ENCODE measurements at regions not wholly inside any gene's neighbourhood (a gene's known extent, or its start where the extent isn't known, plus 50 kb on each side); places are given as distances from the start of the nearest gene placed in this dataset.

DNA sequence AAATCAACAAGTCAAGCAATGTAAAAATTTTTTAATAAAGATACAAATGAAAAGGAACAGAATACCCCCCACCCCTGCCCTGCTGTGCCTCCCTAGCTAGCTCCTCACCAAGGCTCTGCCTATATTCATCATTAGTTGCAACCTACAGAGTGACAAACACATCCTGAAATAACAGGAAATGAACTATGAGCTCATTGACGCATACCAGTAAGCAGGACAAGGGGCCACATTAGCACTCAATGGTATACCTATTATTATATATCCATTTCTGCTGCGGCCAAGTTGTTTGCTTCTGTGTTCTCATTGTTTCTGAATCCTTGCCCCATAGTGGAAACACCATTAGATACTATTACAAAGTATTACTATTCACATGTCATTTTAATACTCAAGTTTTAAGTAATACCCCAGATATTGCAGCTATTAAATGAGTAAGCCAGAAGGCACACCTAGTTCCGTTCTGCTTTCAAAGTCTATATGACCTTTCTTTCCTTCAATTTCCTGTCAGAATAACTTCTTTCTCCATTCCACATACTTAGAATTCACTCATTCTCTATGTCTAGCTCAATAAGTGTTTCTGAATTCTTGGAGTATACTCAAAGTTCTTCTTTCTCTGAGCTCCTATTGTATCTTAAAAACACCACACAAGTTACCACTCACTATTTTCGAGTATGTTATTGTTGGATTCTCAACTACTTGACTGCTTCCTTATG, 1214.9 kb downstream of the PLA2G4A start:
- no peaks in the 10 kb centered on the region for H3K36me3 ChIP-seq (ENCODE audit: control insufficient read depth in 4 of 4, insufficient read depth in 4 of 4, low read length in 4 of 4)
- no peak overlapping the region for H3K9ac ChIP-seq (ENCODE audit: insufficient read depth in 1 of 2, low read length in 2 of 2)
- no peaks in the 10 kb centered on the region for H3K27me3 ChIP-seq (ENCODE audit: control insufficient read depth in 3 of 3, insufficient read depth in 3 of 3, low read length in 2 of 3)
- no peaks in the 10 kb centered on the region for H3K4me1 ChIP-seq (ENCODE audit: control insufficient read depth in 5 of 5, insufficient read depth in 5 of 5, low read length in 5 of 5)
- DNase-seq, result no peak
- no peaks in the 10 kb centered on the region for H3K9me3 ChIP-seq (ENCODE audit: control insufficient read depth in 4 of 4, insufficient read depth in 3 of 4, low read length in 3 of 4)
- TF ChIP-seq, protein P1, sequence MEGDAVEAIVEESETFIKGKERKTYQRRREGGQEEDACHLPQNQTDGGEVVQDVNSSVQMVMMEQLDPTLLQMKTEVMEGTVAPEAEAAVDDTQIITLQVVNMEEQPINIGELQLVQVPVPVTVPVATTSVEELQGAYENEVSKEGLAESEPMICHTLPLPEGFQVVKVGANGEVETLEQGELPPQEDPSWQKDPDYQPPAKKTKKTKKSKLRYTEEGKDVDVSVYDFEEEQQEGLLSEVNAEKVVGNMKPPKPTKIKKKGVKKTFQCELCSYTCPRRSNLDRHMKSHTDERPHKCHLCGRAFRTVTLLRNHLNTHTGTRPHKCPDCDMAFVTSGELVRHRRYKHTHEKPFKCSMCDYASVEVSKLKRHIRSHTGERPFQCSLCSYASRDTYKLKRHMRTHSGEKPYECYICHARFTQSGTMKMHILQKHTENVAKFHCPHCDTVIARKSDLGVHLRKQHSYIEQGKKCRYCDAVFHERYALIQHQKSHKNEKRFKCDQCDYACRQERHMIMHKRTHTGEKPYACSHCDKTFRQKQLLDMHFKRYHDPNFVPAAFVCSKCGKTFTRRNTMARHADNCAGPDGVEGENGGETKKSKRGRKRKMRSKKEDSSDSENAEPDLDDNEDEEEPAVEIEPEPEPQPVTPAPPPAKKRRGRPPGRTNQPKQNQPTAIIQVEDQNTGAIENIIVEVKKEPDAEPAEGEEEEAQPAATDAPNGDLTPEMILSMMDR (IDR thresholded peaks at IDR 0.05; ENCODE audit: control extremely low read depth, extremely low read depth), result no peak
- no peak for ATAC-seq (ENCODE audit: insufficient read depth, low FRiP score)
- H3K27ac ChIP-seq (ENCODE audit: low read depth in 1 of 2, low read length in 1 of 2), result no peak overlapping the region
- no peak overlapping the region for H3K4me3 ChIP-seq
- 70 to 75% methylated on average over 4 of the region's 4 CpGs for WGBS, 2 donors

DNA sequence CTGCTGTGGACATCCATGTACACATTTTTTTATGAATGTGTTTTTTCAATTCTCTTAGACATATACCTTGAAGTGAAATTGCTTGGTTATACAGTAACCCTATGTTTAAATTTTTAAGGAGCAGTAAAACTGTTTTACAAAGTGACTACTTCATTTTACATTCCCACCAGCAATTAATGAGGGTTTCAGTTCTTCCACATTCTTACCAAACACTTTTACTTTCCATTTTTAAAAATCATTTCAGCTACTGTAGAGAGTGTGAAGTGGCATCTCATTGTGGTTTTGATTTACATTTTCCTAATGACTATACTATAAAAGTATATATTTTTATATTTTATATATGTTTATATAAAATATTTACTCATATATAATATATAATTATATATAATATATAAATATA, 1221.5 kb downstream of the PLA2G4A start:
- no peak overlapping the region for H3K9ac ChIP-seq (ENCODE audit: insufficient read depth in 1 of 2, low read length in 2 of 2)
- ATAC-seq (ENCODE audit: insufficient read depth, low FRiP score) (no peak), DNase-seq (no peak)
- TF ChIP-seq, protein P1 (IDR thresholded peaks at IDR 0.05; ENCODE audit: control extremely low read depth, extremely low read depth), result no peak
- H3K9me3 ChIP-seq (ENCODE audit: control insufficient read depth in 4 of 4, insufficient read depth in 3 of 4, low read length in 3 of 4), result no peaks in the 10 kb centered on the region
- no peak overlapping the region for H3K27ac ChIP-seq (ENCODE audit: low read depth in 1 of 2, low read length in 1 of 2)
- no peaks in the 10 kb centered on the region for H3K27me3 ChIP-seq (ENCODE audit: control insufficient read depth in 3 of 3, insufficient read depth in 3 of 3, low read length in 2 of 3)
- H3K4me1 ChIP-seq (ENCODE audit: control insufficient read depth in 5 of 5, insufficient read depth in 5 of 5, low read length in 5 of 5), result peaks cover 0 to 2% (median 0%) of the 10 kb centered on the region in 5 donors
- no peak overlapping the region for H3K4me3 ChIP-seq
- H3K36me3 ChIP-seq (ENCODE audit: control insufficient read depth in 4 of 4, insufficient read depth in 4 of 4, low read length in 4 of 4), result no peaks in the 10 kb centered on the region

GRCh38 chr1:188056011-188056410, 1227.3 kb downstream of the PLA2G4A start:
- ATAC-seq (ENCODE audit: insufficient read depth, low FRiP score) (no peak), DNase-seq (peak; percentile 35 to 91 (median 79))
- TF ChIP-seq, protein P1 (IDR thresholded peaks at IDR 0.05; ENCODE audit: control extremely low read depth, extremely low read depth), result no peak
- Histone ChIP-seq H3K4me1 (ENCODE audit: control insufficient read depth in 5 of 5, insufficient read depth in 5 of 5, low read length in 5 of 5) (peaks cover 0 to 8% (median 0%) of the 10 kb centered on the region in 5 donors), H3K27ac (ENCODE audit: low read depth in 1 of 2, low read length in 1 of 2) (no peak overlapping the region), H3K27me3 (ENCODE audit: control insufficient read depth in 3 of 3, insufficient read depth in 3 of 3, low read length in 2 of 3) (no peaks in the 10 kb centered on the region), H3K36me3 (ENCODE audit: control insufficient read depth in 4 of 4, insufficient read depth in 4 of 4, low read length in 4 of 4) (no peaks in the 10 kb centered on the region), H3K9me3 (ENCODE audit: control insufficient read depth in 4 of 4, insufficient read depth in 3 of 4, low read length in 3 of 4) (peaks cover 0 to 2% (median 0%) of the 10 kb centered on the region in 4 donors), H3K9ac (ENCODE audit: insufficient read depth in 1 of 2, low read length in 2 of 2) (no peak overlapping the region), H3K4me3 (no peak overlapping the region)
- WGBS, 2 donors, result 57 to 75% methylated on average over 7 of the region's 7 CpGs

- TF ChIP-seq, protein P1 (IDR thresholded peaks at IDR 0.05; ENCODE audit: control extremely low read depth, extremely low read depth), result no peak
- DNase-seq (no peak), ATAC-seq (ENCODE audit: insufficient read depth, low FRiP score) (no peak)
- Histone ChIP-seq H3K4me1 (ENCODE audit: control insufficient read depth in 5 of 5, insufficient read depth in 5 of 5, low read length in 5 of 5) (peaks cover 0 to 8% (median 0%) of the 10 kb centered on the region in 5 donors), H3K36me3 (ENCODE audit: control insufficient read depth in 4 of 4, insufficient read depth in 4 of 4, low read length in 4 of 4) (no peaks in the 10 kb centered on the region), H3K9ac (ENCODE audit: insufficient read depth in 1 of 2, low read length in 2 of 2) (no peak overlapping the region), H3K27ac (ENCODE audit: low read depth in 1 of 2, low read length in 1 of 2) (no peak overlapping the region), H3K27me3 (ENCODE audit: control insufficient read depth in 3 of 3, insufficient read depth in 3 of 3, low read length in 2 of 3) (no peaks in the 10 kb centered on the region), H3K9me3 (ENCODE audit: control insufficient read depth in 4 of 4, insufficient read depth in 3 of 4, low read length in 3 of 4) (peaks cover 0 to 2% (median 0%) of the 10 kb centered on the region in 4 donors), H3K4me3 (no peak overlapping the region)
- WGBS, 2 donors, result 82 to 94% methylated on average over 1 of the region's 1 CpG
These were observed 1230.1 kb downstream of the PLA2G4A start for GRCh38 chr1:188058801-188059200.
